ENCODE measurements at regions not wholly inside any gene's neighbourhood (a gene's known extent, or its start where the extent isn't known, plus 50 kb on each side); places are given as distances from the start of the nearest gene placed in this dataset.

- no peaks in the 10 kb centered on the region for H3K36me3 ChIP-seq (ENCODE audit: control insufficient read depth, insufficient read depth, low read length)
- no peak overlapping the region for H3K4me3 ChIP-seq (ENCODE audit: low read depth, low read length)
Observed at GRCh38 chr1:168964478-168964877, 142.0 kb upstream of the ATP1B1 start.

GRCh38 chr1:168966217-168966616 is 140.3 kb upstream of the ATP1B1 start:
- Histone ChIP-seq H3K27me3 (ENCODE audit: control insufficient read depth, insufficient read depth, low read length) (no peaks in the 10 kb centered on the region), H3K9me3 (ENCODE audit: control insufficient read depth, insufficient read depth, low read length) (no peaks in the 10 kb centered on the region), H3K4me3 (ENCODE audit: low read depth, low read length) (no peak overlapping the region), H3K4me1 (ENCODE audit: control insufficient read depth, insufficient read depth, low read length) (peaks cover 7% of the 10 kb centered on the region), H3K27ac (ENCODE audit: low read depth, low read length) (no peak overlapping the region), H3K36me3 (ENCODE audit: control insufficient read depth, insufficient read depth, low read length) (no peaks in the 10 kb centered on the region), H3K9ac (ENCODE audit: low read depth, low read length) (no peak overlapping the region)

More at GRCh38 chr1:168964478-168964877, 142.0 kb upstream of the ATP1B1 start:
- Histone ChIP-seq H3K27me3 (ENCODE audit: control insufficient read depth, insufficient read depth, low read length) (no peaks in the 10 kb centered on the region), H3K4me1 (ENCODE audit: control insufficient read depth, insufficient read depth, low read length) (no peaks in the 10 kb centered on the region), H3K9me3 (ENCODE audit: control insufficient read depth, insufficient read depth, low read length) (no peaks in the 10 kb centered on the region), H3K9ac (ENCODE audit: low read depth, low read length) (no peak overlapping the region), H3K27ac (ENCODE audit: low read depth, low read length) (no peak overlapping the region)

GRCh38 chr1:168966636-168967035 is 139.9 kb upstream of the ATP1B1 start:
- Histone ChIP-seq H3K4me1 (ENCODE audit: control insufficient read depth, insufficient read depth, low read length) (peaks cover 11% of the 10 kb centered on the region), H3K4me3 (ENCODE audit: low read depth, low read length) (no peak overlapping the region), H3K9me3 (ENCODE audit: control insufficient read depth, insufficient read depth, low read length) (no peaks in the 10 kb centered on the region), H3K9ac (ENCODE audit: low read depth, low read length) (no peak overlapping the region), H3K36me3 (ENCODE audit: control insufficient read depth, insufficient read depth, low read length) (no peaks in the 10 kb centered on the region), H3K27ac (ENCODE audit: low read depth, low read length) (no peak overlapping the region), H3K27me3 (ENCODE audit: control insufficient read depth, insufficient read depth, low read length) (no peaks in the 10 kb centered on the region)

- no peaks in the 10 kb centered on the region for H3K36me3 ChIP-seq (ENCODE audit: control insufficient read depth, insufficient read depth, low read length)
- H3K27ac ChIP-seq (ENCODE audit: low read depth, low read length): no peak overlapping the region
- H3K9ac ChIP-seq (ENCODE audit: low read depth, low read length): no peak overlapping the region
- H3K4me1 ChIP-seq (ENCODE audit: control insufficient read depth, insufficient read depth, low read length): peaks cover 12% of the 10 kb centered on the region
- no peaks in the 10 kb centered on the region for H3K27me3 ChIP-seq (ENCODE audit: control insufficient read depth, insufficient read depth, low read length)
- H3K9me3 ChIP-seq (ENCODE audit: control insufficient read depth, insufficient read depth, low read length): no peaks in the 10 kb centered on the region
- no peak overlapping the region for H3K4me3 ChIP-seq (ENCODE audit: low read depth, low read length)
Observed at GRCh38 chr1:168970926-168971659, 135.4 kb upstream of the ATP1B1 start.

- peaks cover 12% of the 10 kb centered on the region for H3K4me1 ChIP-seq (ENCODE audit: control insufficient read depth, insufficient read depth, low read length)
- no peaks in the 10 kb centered on the region for H3K27me3 ChIP-seq (ENCODE audit: control insufficient read depth, insufficient read depth, low read length)
- no peak overlapping the region for H3K9ac ChIP-seq (ENCODE audit: low read depth, low read length)
- no peaks in the 10 kb centered on the region for H3K36me3 ChIP-seq (ENCODE audit: control insufficient read depth, insufficient read depth, low read length)
- H3K9me3 ChIP-seq (ENCODE audit: control insufficient read depth, insufficient read depth, low read length): no peaks in the 10 kb centered on the region
- H3K27ac ChIP-seq (ENCODE audit: low read depth, low read length): no peak overlapping the region
- no peak overlapping the region for H3K4me3 ChIP-seq (ENCODE audit: low read depth, low read length)
Observed at GRCh38 chr1:168972225-168972624, 134.3 kb upstream of the ATP1B1 start.

GRCh38 chr1:168972887-168973286 is 133.6 kb upstream of the ATP1B1 start:
- no peaks in the 10 kb centered on the region for H3K27me3 ChIP-seq (ENCODE audit: control insufficient read depth, insufficient read depth, low read length)
- H3K4me3 ChIP-seq (ENCODE audit: low read depth, low read length): no peak overlapping the region
- H3K9me3 ChIP-seq (ENCODE audit: control insufficient read depth, insufficient read depth, low read length): no peaks in the 10 kb centered on the region
- H3K27ac ChIP-seq (ENCODE audit: low read depth, low read length): no peak overlapping the region
- peaks cover 12% of the 10 kb centered on the region for H3K4me1 ChIP-seq (ENCODE audit: control insufficient read depth, insufficient read depth, low read length)
- H3K36me3 ChIP-seq (ENCODE audit: control insufficient read depth, insufficient read depth, low read length): no peaks in the 10 kb centered on the region
- H3K9ac ChIP-seq (ENCODE audit: low read depth, low read length): no peak overlapping the region

- H3K4me1 ChIP-seq (ENCODE audit: control insufficient read depth, insufficient read depth, low read length): peaks cover 12% of the 10 kb centered on the region
- no peaks in the 10 kb centered on the region for H3K9me3 ChIP-seq (ENCODE audit: control insufficient read depth, insufficient read depth, low read length)
- no peaks in the 10 kb centered on the region for H3K27me3 ChIP-seq (ENCODE audit: control insufficient read depth, insufficient read depth, low read length)
- no peak overlapping the region for H3K9ac ChIP-seq (ENCODE audit: low read depth, low read length)
- no peak overlapping the region for H3K4me3 ChIP-seq (ENCODE audit: low read depth, low read length)
- no peaks in the 10 kb centered on the region for H3K36me3 ChIP-seq (ENCODE audit: control insufficient read depth, insufficient read depth, low read length)
- H3K27ac ChIP-seq (ENCODE audit: low read depth, low read length): no peak overlapping the region
Observed at GRCh38 chr1:168974117-168974516, 132.4 kb upstream of the ATP1B1 start.

- no peak overlapping the region for H3K4me3 ChIP-seq (ENCODE audit: low read depth, low read length)
- H3K27ac ChIP-seq (ENCODE audit: low read depth, low read length): no peak overlapping the region
- peaks cover 12% of the 10 kb centered on the region for H3K4me1 ChIP-seq (ENCODE audit: control insufficient read depth, insufficient read depth, low read length)
- no peaks in the 10 kb centered on the region for H3K9me3 ChIP-seq (ENCODE audit: control insufficient read depth, insufficient read depth, low read length)
- H3K27me3 ChIP-seq (ENCODE audit: control insufficient read depth, insufficient read depth, low read length): no peaks in the 10 kb centered on the region
- no peak overlapping the region for H3K9ac ChIP-seq (ENCODE audit: low read depth, low read length)
- H3K36me3 ChIP-seq (ENCODE audit: control insufficient read depth, insufficient read depth, low read length): no peaks in the 10 kb centered on the region
Observed at GRCh38 chr1:168974611-168975010, 131.9 kb upstream of the ATP1B1 start.

GRCh38 chr1:168976267-168976666 is 130.2 kb upstream of the ATP1B1 start:
- Histone ChIP-seq H3K27me3 (ENCODE audit: control insufficient read depth, insufficient read depth, low read length) (no peaks in the 10 kb centered on the region), H3K36me3 (ENCODE audit: control insufficient read depth, insufficient read depth, low read length) (no peaks in the 10 kb centered on the region), H3K27ac (ENCODE audit: low read depth, low read length) (no peak overlapping the region), H3K9ac (ENCODE audit: low read depth, low read length) (no peak overlapping the region), H3K4me3 (ENCODE audit: low read depth, low read length) (no peak overlapping the region), H3K9me3 (ENCODE audit: control insufficient read depth, insufficient read depth, low read length) (no peaks in the 10 kb centered on the region), H3K4me1 (ENCODE audit: control insufficient read depth, insufficient read depth, low read length) (peaks cover 4% of the 10 kb centered on the region)

- Histone ChIP-seq H3K36me3 (ENCODE audit: control insufficient read depth, insufficient read depth, low read length) (no peaks in the 10 kb centered on the region), H3K4me1 (ENCODE audit: control insufficient read depth, insufficient read depth, low read length) (no peaks in the 10 kb centered on the region), H3K9ac (ENCODE audit: low read depth, low read length) (no peak overlapping the region), H3K9me3 (ENCODE audit: control insufficient read depth, insufficient read depth, low read length) (no peaks in the 10 kb centered on the region), H3K4me3 (ENCODE audit: low read depth, low read length) (no peak overlapping the region), H3K27me3 (ENCODE audit: control insufficient read depth, insufficient read depth, low read length) (no peaks in the 10 kb centered on the region), H3K27ac (ENCODE audit: low read depth, low read length) (no peak overlapping the region)
Observed at GRCh38 chr1:168977618-168978017, 128.9 kb upstream of the ATP1B1 start.

GRCh38 chr1:168979276-168979675 is 127.2 kb upstream of the ATP1B1 start:
- Histone ChIP-seq H3K4me1 (ENCODE audit: control insufficient read depth, insufficient read depth, low read length) (no peaks in the 10 kb centered on the region), H3K9me3 (ENCODE audit: control insufficient read depth, insufficient read depth, low read length) (no peaks in the 10 kb centered on the region), H3K27me3 (ENCODE audit: control insufficient read depth, insufficient read depth, low read length) (no peaks in the 10 kb centered on the region), H3K9ac (ENCODE audit: low read depth, low read length) (no peak overlapping the region), H3K4me3 (ENCODE audit: low read depth, low read length) (no peak overlapping the region), H3K27ac (ENCODE audit: low read depth, low read length) (no peak overlapping the region), H3K36me3 (ENCODE audit: control insufficient read depth, insufficient read depth, low read length) (no peaks in the 10 kb centered on the region)
